Mesenchymal stem cell (in vitro differentiated cells and primary cell): ENCODE measurements at regions not wholly inside any gene's neighbourhood (a gene's known extent, or its start where the extent isn't known, plus 50 kb on each side); places are given as distances from the start of the nearest gene placed in this dataset.
"Not testable (repeated sequence)": the region's sequence is repeated elsewhere in the genome, so short reads cannot be mapped to it uniquely, and the experiment has no call there.

ENCODE experiments used
- DNase-seq: peaks from one replicate; pipeline ENCODE4 v3.0.0-alpha.2; 2013
- H2AFZ ChIP-seq: one replicate; pipeline ENCODE4 v1.6.1; 2013; ENCODE audit warnings: low read depth, mild to moderate bottlenecking, control low read depth, inconsistent platforms, low read length, moderate library complexity
- H2AK5ac ChIP-seq: 2 replicates; pipeline ENCODE4 v1.6.1; 2013; ENCODE audit warnings: low read length, moderate library complexity, mild to moderate bottlenecking, inconsistent platforms; ENCODE audit not compliant: severe bottlenecking
- H2BK120ac ChIP-seq: one replicate; pipeline ENCODE4 v1.6.1; 2013; ENCODE audit warnings: low read depth, mild to moderate bottlenecking, inconsistent platforms, low read length, moderate library complexity
- H2BK12ac ChIP-seq, 2 experiments: one replicate each; pipeline ENCODE4 v1.6.1; 2013; ENCODE audit warnings: inconsistent platforms in 2 of 2, low read length in 2 of 2, mild to moderate bottlenecking in 2 of 2, moderate library complexity in 2 of 2, control low read depth in 1 of 2
- H2BK15ac ChIP-seq: one replicate; pipeline ENCODE4 v1.6.1; 2013; ENCODE audit warnings: mild to moderate bottlenecking, low read depth, inconsistent platforms; ENCODE audit not compliant: poor library complexity, severe bottlenecking
- H2BK5ac ChIP-seq: 2 replicates; pipeline ENCODE4 v1.6.1; 2013; ENCODE audit warnings: low read depth, mild to moderate bottlenecking, low read length, control low read depth, inconsistent platforms; ENCODE audit not compliant: poor library complexity, severe bottlenecking
- H3K14ac ChIP-seq, 2 experiments: one replicate each; pipeline ENCODE4 v1.6.1; 2013; ENCODE audit warnings: inconsistent platforms in 2 of 2, low read length in 2 of 2, control low read depth in 1 of 2, mild to moderate bottlenecking in 1 of 2, moderate library complexity in 1 of 2
- H3K18ac ChIP-seq, 2 experiments: one replicate each; pipeline ENCODE4 v1.6.1; 2013; ENCODE audit warnings: inconsistent platforms in 2 of 2, low read length in 2 of 2, control low read depth in 1 of 2, low read depth in 1 of 2, mild to moderate bottlenecking in 1 of 2
- H3K23ac ChIP-seq, 2 experiments: one replicate each; pipeline ENCODE4 v1.6.1; 2013; ENCODE audit warnings: inconsistent platforms in 2 of 2, low read length in 2 of 2, mild to moderate bottlenecking in 2 of 2, moderate library complexity in 2 of 2, control low read depth in 1 of 2
- H3K27ac ChIP-seq: 2 replicates; pipeline ENCODE4 v1.5.1; 2013; ENCODE audit warnings: mild to moderate bottlenecking, moderate library complexity, low read length, control low read depth, inconsistent platforms; ENCODE audit not compliant: poor library complexity, severe bottlenecking
- H3K27me3 ChIP-seq, 2 experiments: 2 replicates each; pipeline versions ENCODE4 v1.6.1 to v1.7.0; 2013; ENCODE audit warnings: low read length in 2 of 2, mild to moderate bottlenecking in 2 of 2, moderate library complexity in 2 of 2, control low read depth in 1 of 2, inconsistent platforms in 1 of 2; ENCODE audit not compliant: control insufficient read depth in 1 of 2, insufficient read depth in 1 of 2
- H3K36me3 ChIP-seq, 2 experiments: 2 replicates each; pipeline versions ENCODE4 v1.6.1 to v1.7.0; 2013; ENCODE audit warnings: low read length in 2 of 2, control low read depth in 1 of 2, inconsistent platforms in 1 of 2, low read depth in 1 of 2, mild to moderate bottlenecking in 1 of 2; ENCODE audit not compliant: insufficient read depth in 2 of 2, control insufficient read depth in 1 of 2
- H3K4ac ChIP-seq, 2 experiments: one replicate each; pipeline ENCODE4 v1.6.1; 2013; ENCODE audit warnings: inconsistent platforms in 2 of 2, low read length in 2 of 2, mild to moderate bottlenecking in 2 of 2, moderate library complexity in 2 of 2, control low read depth in 1 of 2, low read depth in 1 of 2
- H3K4me1 ChIP-seq: 2 replicates; pipeline ENCODE4 v1.6.1; 2013; ENCODE audit warnings: low read depth, low read length, control low read depth; ENCODE audit not compliant: control insufficient read depth, insufficient read depth
- H3K4me2 ChIP-seq: 2 replicates; pipeline ENCODE4 v1.6.1; 2013; ENCODE audit warnings: low read length, mild to moderate bottlenecking, inconsistent platforms; ENCODE audit not compliant: poor library complexity, severe bottlenecking
- H3K4me3 ChIP-seq, 2 experiments: 2 replicates each; pipeline versions ENCODE4 v1.5.1 to v1.7.0; 2013; ENCODE audit warnings: low read length in 2 of 2, mild to moderate bottlenecking in 2 of 2, control low read depth in 1 of 2, low read depth in 1 of 2; ENCODE audit not compliant: insufficient read depth in 1 of 2
- H3K79me1 ChIP-seq: replicated peaks from 2 replicates; pipeline ENCODE4 v1.6.1; 2013; ENCODE audit warnings: mild to moderate bottlenecking, control low read depth, low read length, inconsistent platforms; ENCODE audit not compliant: poor library complexity, severe bottlenecking
- H3K9ac ChIP-seq: 2 replicates; pipeline ENCODE4 v1.7.0; 2013; ENCODE audit warnings: mild to moderate bottlenecking, low read length, moderate library complexity
- H3K9me3 ChIP-seq: 2 replicates; pipeline ENCODE4 v1.7.0; 2013; ENCODE audit warnings: mild to moderate bottlenecking, low read length; ENCODE audit not compliant: control insufficient read depth
- H4K8ac ChIP-seq: one replicate; pipeline ENCODE4 v1.6.1; 2013; ENCODE audit warnings: inconsistent platforms, mild to moderate bottlenecking, low read length, moderate library complexity
- H4K91ac ChIP-seq: one replicate; pipeline ENCODE4 v1.6.1; 2013; ENCODE audit warnings: mild to moderate bottlenecking, low read length, inconsistent platforms
- WGBS: methylation state at CpG from one replicate; pipeline ENCODE4 v1.1.7; 2013; ENCODE audit warnings: mixed read lengths; 5-methylcytosine and 5-hydroxymethylcytosine counted together

- H3K4me3 ChIP-seq, H3K9me3 ChIP-seq, H2BK15ac ChIP-seq, H3K27me3 ChIP-seq, DNase-seq, H3K14ac ChIP-seq, H3K9ac ChIP-seq, H3K4ac ChIP-seq, H3K4me2 ChIP-seq, H2AK5ac ChIP-seq, H4K91ac ChIP-seq, H3K27ac ChIP-seq, H2BK120ac ChIP-seq, H4K8ac ChIP-seq, H3K23ac ChIP-seq, H3K18ac ChIP-seq, H2BK12ac ChIP-seq, H3K4me1 ChIP-seq, H2BK5ac ChIP-seq, H2AFZ ChIP-seq: not testable (repeated sequence)
- WGBS: no CpG with 5 or more reads among the region's 9 CpGs
- Histone ChIP-seq H3K36me3 (peaks cover 7 to 37% of the 10 kb centered on the region in 2 experiments), H3K79me1 (peaks cover 15% of the 10 kb centered on the region)
Measured at GRCh38 chr17:47056687-47057086, 77.6 kb upstream of the RPRML start.
